NCI-H510A (cell line): ENCODE measurements at regions not wholly inside any gene's neighbourhood (a gene's known extent, or its start where the extent isn't known, plus 50 kb on each side); places are given as distances from the start of the nearest gene placed in this dataset.

Experiments used
- DNase-seq: peaks from one replicate; lab custom pipeline; 2025; lab: John Stamatoyannopoulos, UW

DNA sequence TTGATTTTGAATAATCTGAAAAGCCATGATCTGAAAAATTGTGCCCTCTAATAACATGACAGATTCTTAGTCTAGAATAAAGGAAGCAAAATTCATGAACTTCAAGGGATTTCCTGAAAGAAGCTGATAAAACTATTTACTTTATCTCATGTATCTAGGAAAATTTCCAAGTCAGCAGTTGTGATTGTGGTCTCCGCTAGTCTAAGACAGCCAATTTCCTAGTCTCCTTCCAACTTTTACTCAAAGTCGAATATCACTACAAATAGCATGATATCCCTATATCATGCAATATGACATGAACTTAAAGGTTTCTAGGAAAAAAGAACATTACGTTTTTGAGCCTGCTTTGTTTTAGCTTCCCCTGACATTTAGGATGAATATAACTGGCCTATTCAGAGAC lies 202.1 kb upstream of the GHITM start:
- no peak for DNase-seq

DNA sequence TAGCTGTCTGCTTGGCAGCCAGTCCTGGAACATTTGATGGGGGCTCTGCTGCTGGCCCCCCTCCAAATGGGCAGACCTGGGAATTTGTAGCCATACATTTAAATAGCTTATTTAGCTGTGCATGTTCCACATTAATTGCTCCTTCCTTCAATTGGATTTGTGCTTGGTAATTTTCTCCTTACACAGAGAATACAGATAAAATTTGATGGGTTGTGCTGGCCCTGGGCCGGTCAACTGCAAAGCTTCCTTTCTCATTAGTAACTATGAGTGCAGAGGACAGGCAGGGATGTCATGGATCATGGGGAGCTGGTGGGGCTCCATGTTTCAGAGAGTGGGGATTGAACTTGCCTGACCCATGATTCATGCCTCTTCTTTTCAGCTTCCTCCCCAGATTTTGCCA lies 201.5 kb upstream of the GHITM start:
- DNase-seq: no peak

DNA sequence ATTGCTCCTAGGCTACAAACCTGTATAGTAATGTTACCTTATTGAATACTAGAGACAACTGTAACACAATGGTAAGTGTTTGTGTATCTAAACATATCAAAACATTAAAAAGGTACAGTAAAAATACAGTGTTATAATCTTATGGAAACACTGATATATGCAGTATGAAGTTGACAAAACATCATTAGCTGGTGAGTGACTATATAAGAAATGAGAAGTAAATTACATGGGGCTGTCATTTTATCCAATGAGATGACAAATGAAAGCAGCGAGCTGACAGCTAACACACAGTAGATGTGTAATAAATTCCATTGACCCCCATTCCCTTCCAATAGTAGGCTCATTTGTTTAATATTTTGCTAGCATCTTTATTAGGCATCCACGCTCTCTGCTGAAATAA lies 198.1 kb upstream of the GHITM start:
- no peak for DNase-seq

DNA sequence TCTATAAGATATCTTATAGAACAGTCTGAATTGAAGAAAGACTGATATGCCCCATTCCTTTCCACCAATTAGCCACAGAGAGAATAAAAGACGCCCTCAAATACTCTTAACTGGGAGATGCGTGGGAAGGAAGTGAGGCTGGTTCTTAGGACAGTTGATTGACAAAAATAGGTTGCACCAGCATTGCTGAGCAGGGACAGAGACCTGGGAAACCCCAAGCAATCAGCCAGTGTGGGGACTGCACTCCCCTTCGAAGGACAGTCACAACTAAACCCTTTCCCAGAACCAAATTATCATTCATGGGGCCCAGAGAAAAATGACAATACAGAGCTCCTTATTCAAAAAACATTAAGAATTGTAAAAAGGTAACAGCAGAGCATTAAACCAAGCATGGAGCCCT lies 196.9 kb upstream of the GHITM start:
- DNase-seq: no peak

DNA sequence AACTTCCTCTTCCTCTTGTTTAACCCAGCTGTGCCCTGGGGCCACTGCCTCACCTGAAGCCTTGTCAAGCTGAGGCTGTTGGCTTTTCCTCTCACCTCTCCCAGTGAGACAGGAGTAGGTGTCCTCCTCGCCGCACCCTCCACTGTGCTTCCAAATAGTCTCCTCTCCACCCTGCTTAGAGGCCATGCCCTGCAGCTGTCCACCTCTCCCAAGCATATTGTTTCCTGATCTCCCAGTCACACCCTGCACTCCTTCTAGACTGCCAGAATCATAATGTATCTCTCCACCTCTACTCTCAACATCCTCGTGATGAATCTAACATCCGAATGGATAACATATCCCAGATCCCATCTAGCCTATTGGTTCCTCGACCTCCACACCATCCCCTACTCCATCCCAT lies 196.3 kb upstream of the GHITM start:
- no peak for DNase-seq

DNA sequence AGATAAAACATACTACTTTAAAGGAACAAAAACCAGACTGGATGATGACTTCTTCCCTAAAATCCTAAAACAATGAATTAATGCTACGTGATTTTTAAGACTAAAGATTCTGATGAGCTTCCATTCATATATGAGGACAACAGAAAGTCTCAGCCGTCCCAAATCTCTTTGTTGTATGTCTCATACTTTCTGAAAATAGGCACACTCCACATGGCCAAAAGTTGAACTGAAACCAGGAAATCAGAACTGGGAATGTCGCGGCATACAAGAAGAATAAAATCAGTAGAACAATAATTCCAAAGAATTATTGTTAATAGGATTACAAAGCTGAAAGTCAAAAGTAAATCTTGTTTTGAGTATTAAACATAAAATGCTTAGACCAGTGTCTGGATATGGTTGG lies 195.4 kb upstream of the GHITM start:
- no peak for DNase-seq

DNA sequence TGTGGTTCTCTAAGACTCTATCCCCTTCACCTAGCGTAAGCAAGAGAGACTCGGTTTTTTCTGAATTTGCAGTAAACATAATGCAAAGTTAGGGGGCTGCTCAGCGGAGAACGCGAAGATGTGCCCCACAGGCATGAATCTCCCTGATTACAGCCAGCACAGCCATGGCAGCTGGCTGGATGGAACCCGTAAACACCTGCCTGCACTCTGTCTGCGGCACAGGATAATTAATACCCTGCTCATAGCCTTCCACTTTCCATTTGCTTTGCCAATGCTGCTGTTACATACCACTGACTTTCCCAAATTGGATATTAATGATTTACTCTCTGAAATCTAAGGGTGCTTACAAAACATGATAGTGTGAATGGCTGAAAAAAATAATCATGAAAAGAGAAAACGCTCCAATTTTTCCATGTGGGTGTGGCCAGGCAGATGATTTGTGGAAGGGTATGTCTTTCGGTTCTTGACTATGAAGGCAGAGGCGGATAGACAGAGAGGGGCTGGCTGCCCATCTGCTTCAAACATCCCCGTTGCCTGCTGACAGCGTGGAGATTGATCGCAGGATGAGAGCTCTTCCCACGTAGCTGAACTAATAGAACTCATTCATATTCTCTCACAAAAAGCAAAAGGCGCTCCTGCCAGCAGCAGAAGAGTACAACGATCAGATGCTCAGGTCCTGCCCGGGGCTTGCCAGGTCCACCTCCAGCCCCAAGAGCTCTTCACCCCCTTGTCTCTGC lies 193.2 kb upstream of the GHITM start:
- DNase-seq: no peak

DNA sequence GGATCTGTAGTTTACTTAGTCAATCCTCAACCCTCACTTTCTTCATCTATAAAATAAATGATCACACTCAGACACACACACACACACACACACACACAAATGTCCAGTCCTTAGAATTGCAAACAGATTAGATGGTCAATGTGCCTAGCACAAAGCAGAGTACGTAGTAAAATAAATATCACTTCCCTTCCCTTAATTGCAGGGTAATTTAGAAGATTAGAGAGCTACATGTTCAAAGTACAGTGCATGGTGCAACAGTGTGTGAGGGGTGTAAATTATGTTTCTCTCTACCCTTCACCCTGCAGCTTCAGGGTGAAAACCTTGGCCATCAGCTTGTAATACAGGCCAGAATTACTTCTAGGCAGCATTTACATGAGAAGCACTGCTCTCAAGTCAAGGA lies 187.0 kb upstream of the GHITM start:
- DNase-seq: no peak

DNA sequence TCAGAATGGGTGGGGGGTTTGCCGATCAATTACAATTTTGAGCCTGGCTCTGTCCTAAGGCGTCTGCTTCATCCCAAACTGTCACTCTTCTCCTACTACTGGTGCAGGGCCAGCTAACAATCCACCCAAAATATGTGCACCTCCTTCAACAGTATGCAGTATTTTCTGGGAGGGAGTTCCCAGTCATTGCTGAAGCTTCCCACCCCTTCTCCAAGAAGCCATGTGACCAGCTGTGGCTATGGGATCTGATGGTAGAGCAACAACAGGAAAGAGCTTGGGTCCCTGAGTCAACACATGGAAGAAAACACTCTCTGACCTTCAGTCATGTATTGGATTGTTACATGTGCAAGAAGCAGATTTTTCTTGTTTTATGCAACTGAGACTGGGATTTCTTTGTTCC lies 185.7 kb upstream of the GHITM start:
- no peak for DNase-seq

DNA sequence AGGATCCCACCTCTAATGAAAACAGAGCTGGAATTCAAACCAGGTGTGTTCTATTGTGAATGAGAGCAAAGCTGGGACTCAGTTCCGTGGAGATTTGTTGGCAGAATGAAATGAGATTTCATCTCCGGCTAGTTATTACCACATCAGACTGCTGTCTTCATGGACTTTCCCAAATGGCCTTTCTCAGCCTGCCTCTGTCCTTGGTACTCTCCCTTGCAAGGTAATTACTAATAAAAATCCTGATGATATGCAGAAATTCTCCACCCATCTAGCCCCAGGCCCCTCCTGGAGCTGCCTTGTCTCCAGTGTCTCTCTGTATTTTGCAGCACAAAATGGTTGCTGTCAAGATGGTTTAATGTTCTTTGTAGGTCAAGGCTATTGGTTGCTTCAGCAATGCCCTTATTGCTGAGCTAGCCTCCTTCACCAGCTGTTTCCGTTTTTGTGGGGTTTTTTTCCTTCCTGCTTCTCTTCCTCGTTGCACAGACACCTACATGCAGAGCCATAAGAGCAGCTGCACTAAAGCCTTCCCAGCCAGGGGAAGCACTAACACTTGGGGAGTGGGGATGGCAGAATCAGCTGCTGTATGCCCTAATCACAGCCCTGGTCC lies 185.0 kb upstream of the GHITM start:
- DNase-seq: no peak

DNA sequence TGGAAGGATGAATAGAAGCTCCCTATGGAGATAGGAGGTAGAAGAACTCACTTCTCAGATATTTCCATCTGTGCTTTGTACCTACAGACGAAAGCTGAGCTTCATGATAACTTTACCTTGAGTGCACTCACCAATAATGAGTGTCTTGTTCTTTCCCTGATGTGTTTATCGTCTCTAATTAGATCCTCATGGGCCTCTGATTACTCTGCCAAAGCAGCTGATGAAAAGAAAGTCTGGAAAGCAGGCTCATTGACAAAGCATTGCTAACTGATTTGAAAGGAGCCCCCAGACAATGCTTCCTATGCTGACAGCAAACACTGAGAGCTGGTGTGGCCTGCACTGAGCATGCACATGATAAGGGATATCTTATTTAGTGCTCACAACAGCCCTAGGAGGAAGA lies 183.9 kb upstream of the GHITM start:
- DNase-seq: no peak

DNA sequence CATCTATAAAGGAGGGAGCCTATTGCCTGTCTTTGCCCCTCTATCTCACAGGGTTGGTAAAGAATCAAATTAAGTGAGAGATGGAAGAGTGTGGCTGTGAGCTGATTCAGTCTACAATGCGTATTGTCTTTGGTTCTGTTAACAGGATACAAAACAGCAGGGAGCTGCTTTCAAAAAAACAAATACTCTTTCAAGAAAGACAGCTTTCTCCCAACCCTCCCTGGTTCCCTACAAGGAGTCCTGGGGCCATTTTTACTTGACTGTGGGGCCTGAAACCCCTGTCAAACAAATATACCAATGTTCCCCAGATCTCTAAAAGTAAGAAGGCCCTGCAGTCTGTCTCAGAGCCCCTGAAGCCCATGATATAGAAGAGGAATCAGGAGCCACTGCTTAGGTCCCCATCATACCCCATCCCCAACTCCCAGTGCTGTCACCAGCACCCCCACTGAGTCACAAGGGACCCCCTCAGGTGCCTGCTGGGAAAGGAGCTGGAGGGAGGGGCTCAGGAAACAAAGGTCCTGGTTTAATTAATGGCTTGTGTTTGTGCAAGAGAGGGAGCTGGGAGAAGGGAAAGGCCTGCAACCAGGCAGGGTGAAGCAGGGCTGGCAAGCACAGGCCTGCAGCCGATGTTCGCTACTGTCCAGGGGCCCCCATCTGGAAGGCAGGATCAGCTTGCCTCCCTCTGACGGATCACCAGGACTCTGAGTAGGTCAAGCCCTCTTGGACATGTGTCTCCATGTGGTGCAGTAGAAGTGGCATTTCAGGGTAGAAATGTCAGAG lies 182.0 kb upstream of the GHITM start:
- no peak for DNase-seq

DNA sequence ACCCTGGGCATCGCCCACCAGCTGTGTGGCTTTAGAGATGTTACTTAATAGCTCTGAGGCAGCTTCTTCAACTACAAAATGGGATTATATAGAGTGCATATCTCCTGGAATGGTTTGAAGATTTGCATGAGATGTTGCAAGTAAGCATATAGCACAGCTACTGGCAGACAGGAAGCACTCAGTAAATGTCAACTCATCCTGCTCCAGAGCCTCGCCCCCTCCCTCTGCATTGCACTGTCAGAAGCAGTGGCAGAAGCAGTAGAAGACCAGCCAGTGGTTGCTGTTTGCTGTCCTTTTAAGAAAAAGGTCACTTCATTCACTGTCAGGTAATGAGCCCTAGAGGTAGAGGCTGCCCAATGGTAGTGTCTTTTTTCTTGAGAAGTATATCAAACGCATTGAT lies 180.0 kb upstream of the GHITM start:
- DNase-seq: no peak

DNA sequence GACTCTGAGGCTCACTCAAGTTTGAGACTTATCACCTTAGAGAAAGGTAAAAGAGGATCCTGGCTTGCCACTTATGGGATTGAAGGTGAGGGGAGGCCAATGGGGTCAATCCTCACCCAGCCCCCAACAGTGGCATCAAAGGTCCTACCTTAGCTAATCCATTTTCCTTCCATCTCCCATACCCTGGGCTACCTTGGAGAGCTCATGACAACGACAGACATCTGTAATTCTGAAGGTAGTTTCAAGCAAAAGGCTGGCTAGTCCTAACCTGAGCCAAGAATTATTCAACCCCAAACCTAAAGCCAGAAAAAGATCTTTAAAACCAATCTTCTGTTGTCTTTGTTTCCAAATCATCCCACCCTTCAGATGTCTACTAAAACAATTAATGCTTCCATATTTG lies 179.2 kb upstream of the GHITM start:
- no peak for DNase-seq

DNA sequence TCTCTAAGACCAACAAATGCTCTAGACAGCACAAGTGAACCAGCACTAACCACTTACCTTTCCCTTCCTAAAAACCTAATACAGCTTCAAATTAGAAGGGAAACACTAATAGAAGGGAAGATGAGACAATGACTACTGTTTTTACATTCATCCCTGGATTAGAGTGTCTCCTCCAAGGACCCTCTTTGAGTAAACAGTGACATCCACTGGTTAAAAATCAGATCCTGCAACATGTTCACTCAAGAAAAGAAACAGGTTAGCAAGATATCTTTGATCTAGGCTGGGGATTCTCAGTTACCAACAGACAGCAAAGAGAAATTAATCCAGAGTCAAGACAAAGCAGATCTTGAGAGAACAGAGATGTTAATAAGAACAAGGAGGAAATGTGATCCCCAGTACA lies 177.7 kb upstream of the GHITM start:
- DNase-seq: no peak

DNA sequence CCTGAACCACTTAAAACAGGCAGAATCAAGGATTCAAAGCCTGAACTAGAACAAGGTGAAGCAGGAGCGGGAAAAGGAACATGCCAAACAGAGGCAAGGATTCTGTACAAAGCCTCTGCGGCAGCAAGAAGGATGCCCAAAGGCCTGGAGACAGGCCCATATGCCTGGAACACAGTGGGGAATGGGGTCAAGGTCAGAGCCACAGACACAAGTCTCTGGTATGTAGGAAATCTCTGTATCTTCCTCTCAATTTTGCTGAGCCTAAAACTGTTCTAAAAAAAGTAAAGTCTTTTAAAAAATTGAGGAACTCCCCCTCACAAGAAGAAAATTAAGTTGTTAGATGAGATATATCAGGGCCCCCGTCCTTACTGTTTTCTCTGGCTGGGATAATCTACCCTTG lies 175.9 kb upstream of the GHITM start:
- DNase-seq: no peak

DNA sequence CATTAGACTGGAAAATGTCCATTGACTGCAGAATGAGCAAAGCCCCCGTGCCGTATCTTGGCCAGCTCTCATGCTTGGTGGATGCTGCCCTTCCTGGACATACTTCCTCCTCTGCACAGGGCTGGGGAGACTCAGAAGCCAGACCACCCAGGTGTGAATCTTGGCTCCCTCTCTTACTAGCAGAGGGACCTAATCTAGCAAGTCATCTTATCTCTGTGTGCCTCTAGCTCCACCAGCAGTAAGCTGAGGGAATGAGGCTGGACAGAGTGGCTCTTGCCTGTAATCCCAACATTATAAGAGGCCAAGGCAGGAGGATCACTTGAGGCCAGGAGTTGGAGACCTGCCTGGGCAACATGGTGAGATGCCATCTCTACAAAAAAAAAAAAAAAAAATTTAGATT lies 173.8 kb upstream of the GHITM start:
- DNase-seq: no peak

DNA sequence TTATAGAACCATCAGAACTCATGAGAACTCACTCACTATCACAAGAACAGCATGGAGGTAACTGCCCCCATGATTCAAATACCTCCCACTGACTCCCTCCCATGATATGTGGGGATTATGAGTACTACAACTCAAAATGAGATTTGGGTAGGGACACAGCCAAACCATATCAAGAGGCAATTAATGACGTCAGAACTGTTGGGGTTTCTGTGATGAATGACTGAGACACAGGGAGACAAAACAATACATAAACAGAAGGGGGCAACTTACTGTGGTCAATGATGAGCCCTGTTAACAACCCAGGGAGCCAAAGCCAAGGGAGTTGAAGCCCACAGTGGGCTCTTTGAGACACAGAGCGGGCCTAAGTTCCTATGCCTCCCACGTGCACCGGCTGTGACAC lies 171.3 kb upstream of the GHITM start:
- DNase-seq: no peak

DNA sequence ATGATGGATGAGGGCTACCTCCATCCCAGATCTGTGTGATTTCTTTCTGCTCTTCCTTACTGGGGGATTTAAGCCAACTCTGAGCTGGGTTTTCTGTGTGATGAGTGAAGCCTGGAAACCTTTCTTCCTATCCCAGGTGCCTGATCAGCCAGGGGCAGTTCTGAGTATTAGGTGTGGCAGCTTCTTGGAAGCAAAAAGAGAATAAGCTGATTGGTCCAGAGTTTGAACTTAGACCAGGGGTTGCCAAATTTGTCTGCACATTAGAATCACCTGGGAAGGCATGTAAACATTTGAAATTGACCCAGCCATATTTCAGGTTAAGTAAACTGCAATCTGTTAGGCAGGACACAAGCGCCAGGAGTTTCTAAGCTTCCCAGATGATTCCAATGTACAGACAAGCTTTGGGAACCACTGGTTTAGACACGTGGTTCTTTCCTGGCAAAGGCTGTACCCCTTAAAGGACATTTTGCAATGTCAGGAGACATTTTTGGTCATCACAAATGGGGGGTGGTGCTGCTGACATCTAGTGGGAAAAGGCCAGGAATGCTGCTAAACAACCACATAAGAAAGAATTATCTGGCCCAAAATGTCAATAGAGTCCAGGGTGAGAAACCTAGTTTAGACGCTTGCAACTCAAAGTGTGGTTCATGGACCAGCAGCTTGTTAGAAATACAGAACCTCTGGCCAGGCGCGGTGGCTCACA lies 160.5 kb upstream of the GHITM start:
- no peak for DNase-seq

DNA sequence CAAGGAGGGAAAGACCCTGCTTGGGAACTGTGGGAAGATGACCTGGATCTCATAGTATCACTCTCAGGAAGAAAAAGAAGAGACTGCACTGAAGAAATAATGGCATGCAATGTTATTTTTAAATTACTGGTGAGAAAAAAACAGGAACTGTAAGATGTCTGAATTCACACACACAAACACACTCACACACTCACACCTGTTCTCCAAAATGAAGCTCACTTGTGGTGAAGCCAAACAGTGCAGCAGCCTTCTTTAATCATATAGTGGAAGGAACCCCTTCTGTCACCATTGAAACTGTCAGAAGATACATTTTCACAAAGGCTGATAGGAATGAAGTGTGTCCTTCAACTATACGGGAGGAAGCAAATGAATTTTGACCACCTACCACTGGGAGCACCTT lies 156.5 kb upstream of the GHITM start:
- no peak for DNase-seq

DNA sequence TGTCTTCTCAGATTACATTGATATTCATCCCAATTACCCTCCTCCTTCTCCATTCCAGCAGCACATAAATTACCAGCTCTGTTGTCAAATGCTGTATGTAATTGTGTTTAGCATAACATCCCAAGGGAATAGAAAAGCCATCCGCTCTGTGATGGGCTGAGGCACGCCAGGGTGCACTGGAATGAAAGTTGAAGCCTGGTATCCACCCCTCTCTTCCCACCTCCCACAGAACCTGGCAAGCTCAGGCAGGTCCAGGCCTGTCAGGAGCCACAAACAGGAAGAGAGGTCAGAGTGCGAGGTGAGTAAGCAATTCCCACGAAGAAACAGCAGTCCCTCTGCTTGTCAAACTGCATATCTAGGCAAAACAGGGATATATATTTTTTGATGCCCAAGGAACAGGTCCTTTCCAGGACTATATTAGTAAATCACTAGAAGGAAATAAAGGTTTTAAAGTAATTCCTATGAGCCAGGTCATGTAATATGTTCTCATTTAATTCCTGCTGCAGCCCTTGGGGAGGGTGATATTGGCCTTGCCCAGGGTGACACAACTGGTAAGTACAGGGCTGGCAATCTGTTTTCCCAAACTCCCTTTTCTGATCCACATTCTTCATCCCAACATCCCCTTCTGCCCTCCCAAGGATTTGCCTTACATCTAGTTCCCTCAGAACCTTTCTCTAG lies 155.6 kb upstream of the GHITM start:
- peak; percentile 32 for DNase-seq

DNA sequence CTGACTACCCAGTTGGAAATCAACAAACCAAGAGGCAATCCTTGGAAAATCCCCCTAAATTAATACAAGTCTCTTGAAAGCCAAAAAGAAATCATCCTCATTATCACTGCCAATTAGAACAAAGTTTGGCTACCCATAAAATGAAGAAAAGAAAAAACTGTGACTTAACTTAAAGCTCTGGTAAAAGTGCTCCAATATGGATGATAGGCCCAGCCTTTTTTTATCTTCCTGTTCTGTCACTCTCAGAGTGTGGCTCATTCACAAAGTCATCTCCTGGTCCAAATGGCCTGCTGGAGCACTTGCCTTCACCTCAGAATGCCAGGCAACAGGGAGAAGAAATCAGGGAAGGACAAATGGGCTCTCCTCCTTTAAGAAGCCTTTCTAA lies 155.1 kb upstream of the GHITM start:
- DNase-seq: no peak
